Activated CD4-positive, alpha-beta T cell treated with anti-CD3 and anti-CD28 coated beads, Interleukin-2, amount 10 ng/mL, durations not matched to agents 7 days and 5 days (primary cell): ENCODE measurements at regions not wholly inside any gene's neighbourhood (a gene's known extent, or its start where the extent isn't known, plus 50 kb on each side); places are given as distances from the start of the nearest gene placed in this dataset.

Experiments
- CTCF ChIA-PET: fragments of 350-600 bp; sonication (Branson Sonifier 250); formaldehyde crosslinking; loops from one replicate; lab custom pipeline; 2021; ENCODE audit warnings: antibody characterized with exemption; lab: Charles Lee
- POLR2A ChIA-PET: fragments of 350-600 bp; sonication (Branson Sonifier 250); formaldehyde crosslinking; loops from one replicate; lab custom pipeline; 2021; ENCODE audit warnings: antibody characterized with exemption; lab: Charles Lee
- DNase-seq: peaks from one replicate; pipeline ENCODE4 v3.0.0-alpha.2; 2020
- H3K27ac Mint-ChIP-seq: one replicate; pipeline ENCODE4 v1.8.0; 2021; ENCODE audit warnings: mild to moderate bottlenecking, moderate library complexity, mixed read lengths
- H3K27me3 Mint-ChIP-seq: one replicate; pipeline ENCODE4 v1.8.0; 2021; ENCODE audit warnings: mixed read lengths
- H3K36me3 Mint-ChIP-seq: one replicate; pipeline ENCODE4 v1.8.0; 2021; ENCODE audit warnings: low read depth, mixed read lengths
- H3K4me1 Mint-ChIP-seq: one replicate; pipeline ENCODE4 v1.8.0; 2021; ENCODE audit warnings: mixed read lengths
- H3K4me3 Mint-ChIP-seq: one replicate; pipeline ENCODE4 v1.8.0; 2021; ENCODE audit warnings: mild to moderate bottlenecking, moderate library complexity, mixed read lengths
- H3K9me3 Mint-ChIP-seq: one replicate; pipeline ENCODE4 v1.8.0; 2021; ENCODE audit warnings: mixed read lengths

DNA sequence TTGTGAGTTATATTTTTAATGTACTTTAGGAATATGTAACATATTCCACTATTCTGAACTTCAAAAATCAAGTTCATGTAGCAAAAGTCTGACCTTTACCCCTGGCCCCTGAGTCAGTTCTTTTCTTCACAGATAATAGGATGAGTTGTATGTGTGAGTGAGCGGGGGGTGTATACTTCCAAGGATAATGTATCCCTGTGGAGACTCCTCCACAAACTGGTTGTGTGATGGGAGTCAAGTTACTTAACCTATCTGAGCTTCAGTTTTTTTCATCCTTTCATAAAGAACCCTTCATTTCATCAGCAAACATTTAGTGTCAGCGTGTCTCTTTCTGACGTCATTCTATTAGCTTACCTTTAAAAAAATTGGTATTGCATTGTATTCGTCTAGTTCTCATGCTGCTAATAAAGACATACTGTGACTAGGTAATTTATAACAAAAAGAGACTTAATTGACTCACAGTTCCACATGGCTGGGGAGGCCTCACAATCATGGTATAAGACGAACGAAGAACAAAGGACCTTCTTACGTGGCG is 288.1 kb upstream of the GPC6 start:
- Mint-ChIP-seq H3K36me3 (no peaks in the 10 kb centered on the region), H3K27ac (no peak overlapping the region), H3K4me3 (no peak overlapping the region), H3K9me3 (no peaks in the 10 kb centered on the region), H3K27me3 (no peaks in the 10 kb centered on the region), H3K4me1 (no peaks in the 10 kb centered on the region)
- POLR2A ChIA-PET = no interaction called here
- DNase-seq = no peak
- CTCF ChIA-PET = interaction anchor here (0.6 kb wide), 1 partner anchor 32 kb away, joined by 3 read pairs; no protein-coding TSS in a partner anchor

DNA sequence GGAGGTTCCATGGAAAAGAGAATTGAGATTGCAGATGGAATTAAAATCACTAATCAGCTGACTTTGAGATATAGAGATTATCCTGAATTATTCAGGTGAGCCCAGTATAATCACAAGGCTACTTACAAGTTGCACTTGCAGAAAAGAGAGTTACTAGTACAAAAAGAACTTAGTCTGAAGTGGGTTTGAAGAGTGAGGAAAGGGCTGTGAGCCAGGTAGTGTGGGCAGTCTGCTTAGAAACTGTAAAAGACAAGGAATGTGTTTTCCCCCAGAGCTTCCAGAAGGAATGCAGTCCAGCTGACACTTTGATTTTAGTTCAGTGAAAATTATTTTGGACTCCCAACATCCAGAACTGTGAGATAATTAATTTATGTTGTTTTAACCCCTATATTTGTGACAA is 285.4 kb upstream of the GPC6 start:
- ChIA-PET CTCF (interaction anchor here (1.5 kb wide), 1 partner anchor 21 kb away, joined by 3 read pairs; no protein-coding TSS in a partner anchor), POLR2A (no interaction called here)
- no peak overlapping the region for H3K27ac Mint-ChIP-seq
- no peak overlapping the region for H3K4me3 Mint-ChIP-seq
- no peaks in the 10 kb centered on the region for H3K36me3 Mint-ChIP-seq
- no peaks in the 10 kb centered on the region for H3K4me1 Mint-ChIP-seq
- no peaks in the 10 kb centered on the region for H3K27me3 Mint-ChIP-seq
- DNase-seq = no peak
- no peaks in the 10 kb centered on the region for H3K9me3 Mint-ChIP-seq

DNA sequence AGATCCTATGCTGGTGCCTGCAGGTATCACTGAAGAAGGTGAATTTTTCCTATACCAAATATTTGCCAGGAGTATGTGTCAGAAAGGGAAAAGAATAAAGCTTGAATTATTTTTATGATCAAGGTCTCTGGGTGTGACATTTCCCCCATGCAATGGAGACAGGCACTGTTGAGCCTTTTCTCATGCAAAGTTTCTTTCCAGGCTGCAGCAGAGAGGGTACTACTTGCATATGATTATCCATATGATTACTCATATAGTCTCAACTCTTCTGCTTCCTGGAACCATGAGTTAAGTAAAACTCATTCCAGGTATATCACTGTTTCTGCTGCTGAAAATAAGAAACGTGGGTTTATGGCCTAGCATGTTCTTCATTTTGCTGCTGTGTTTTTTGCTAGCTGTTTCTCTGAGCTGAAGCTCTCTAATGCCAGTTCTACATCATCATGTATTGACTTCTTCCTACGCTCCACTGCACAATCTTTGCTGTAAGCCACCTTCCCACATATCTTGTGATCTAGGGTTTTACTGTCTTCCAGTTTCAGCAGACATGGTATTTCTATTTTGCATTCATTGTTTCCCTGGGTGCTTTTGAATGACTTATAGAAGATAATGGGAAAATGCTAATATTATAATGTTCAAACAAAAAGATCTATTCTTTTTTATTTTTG is 278.7 kb upstream of the GPC6 start:
- H3K36me3 Mint-ChIP-seq = no peaks in the 10 kb centered on the region
- no peaks in the 10 kb centered on the region for H3K27me3 Mint-ChIP-seq
- no peaks in the 10 kb centered on the region for H3K4me1 Mint-ChIP-seq
- POLR2A ChIA-PET = no interaction called here
- no peak for DNase-seq
- H3K4me3 Mint-ChIP-seq = no peak overlapping the region
- H3K27ac Mint-ChIP-seq = no peak overlapping the region
- CTCF ChIA-PET = no interaction called here
- H3K9me3 Mint-ChIP-seq = no peaks in the 10 kb centered on the region

DNA sequence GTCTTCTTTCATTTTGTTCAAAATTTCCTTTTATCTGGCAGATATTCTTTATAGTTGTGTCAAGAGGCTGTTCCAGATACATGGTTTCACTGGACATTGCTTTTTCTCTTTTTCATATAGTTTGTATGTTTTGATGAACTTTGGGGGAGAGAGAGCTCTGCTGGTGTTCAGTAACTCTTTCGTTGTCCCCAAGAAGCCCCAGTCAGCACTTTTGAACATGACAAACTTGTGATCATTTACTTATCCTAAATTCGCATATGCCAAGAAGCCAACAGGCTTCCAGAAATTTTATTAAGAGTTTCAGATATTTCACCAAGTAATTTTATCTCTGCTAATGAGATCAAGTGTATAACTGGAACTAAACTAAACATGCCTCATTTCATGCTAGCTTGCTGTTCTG is 275.8 kb upstream of the GPC6 start:
- Mint-ChIP-seq H3K27ac (no peak overlapping the region), H3K27me3 (no peaks in the 10 kb centered on the region), H3K4me3 (no peak overlapping the region), H3K9me3 (peaks cover 3% of the 10 kb centered on the region), H3K36me3 (no peaks in the 10 kb centered on the region), H3K4me1 (no peaks in the 10 kb centered on the region)
- ChIA-PET CTCF (no interaction called here), POLR2A (no interaction called here)
- no peak for DNase-seq

DNA sequence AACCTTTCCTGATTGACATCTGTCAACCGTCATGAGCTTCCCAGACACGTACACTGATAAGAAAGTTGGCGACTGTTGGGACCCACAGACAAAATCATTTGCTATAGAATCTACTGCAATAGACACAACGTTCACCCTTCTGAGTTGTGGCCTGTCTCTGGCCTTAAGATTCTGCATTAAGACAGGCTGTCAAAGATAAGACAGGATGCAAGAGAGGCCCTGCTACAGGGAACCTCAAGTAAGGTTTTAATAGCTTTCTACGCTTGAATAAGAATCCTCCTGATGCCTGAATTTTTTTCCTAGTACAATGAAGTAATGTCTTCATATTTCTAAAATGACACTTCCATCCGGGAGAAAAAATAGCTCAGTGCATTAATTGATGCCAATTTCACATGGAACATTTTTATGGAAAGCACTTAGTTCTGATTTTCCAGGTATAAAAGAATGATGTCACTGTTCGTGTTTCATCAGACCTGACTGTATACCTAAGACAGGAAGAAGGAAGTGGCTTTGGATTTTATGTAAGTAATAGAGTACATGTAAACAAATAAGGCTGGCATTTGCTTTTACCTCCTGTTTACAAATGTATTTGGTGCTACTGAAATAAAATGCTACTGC is 275.2 kb upstream of the GPC6 start:
- ChIA-PET CTCF (no interaction called here), POLR2A (no interaction called here)
- H3K36me3 Mint-ChIP-seq = no peaks in the 10 kb centered on the region
- H3K27me3 Mint-ChIP-seq = no peaks in the 10 kb centered on the region
- no peak overlapping the region for H3K27ac Mint-ChIP-seq
- no peak overlapping the region for H3K4me3 Mint-ChIP-seq
- H3K4me1 Mint-ChIP-seq = no peaks in the 10 kb centered on the region
- no peak for DNase-seq
- peaks cover 3% of the 10 kb centered on the region for H3K9me3 Mint-ChIP-seq

DNA sequence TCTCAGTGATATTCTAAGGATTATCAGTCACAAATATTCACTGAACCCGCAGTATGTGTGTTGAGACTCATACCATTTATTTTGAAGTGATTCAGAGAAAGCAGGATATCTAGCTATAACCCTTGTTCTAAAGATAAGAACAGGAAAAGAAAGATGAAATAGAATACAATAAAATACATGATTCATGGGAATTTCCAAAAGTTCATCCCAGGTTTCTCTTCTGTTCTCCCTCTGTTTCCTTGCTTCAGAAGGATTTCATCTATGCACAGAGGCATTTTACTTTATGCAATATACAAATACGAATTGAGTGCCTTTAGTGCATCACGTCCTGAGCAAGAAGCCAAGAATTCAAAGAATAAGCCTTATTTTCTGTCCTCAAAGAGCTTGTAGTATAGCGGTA is 274.4 kb upstream of the GPC6 start:
- ChIA-PET CTCF (no interaction called here), POLR2A (no interaction called here)
- H3K9me3 Mint-ChIP-seq = peaks cover 9% of the 10 kb centered on the region
- H3K4me1 Mint-ChIP-seq = no peaks in the 10 kb centered on the region
- DNase-seq = no peak
- no peak overlapping the region for H3K4me3 Mint-ChIP-seq
- no peaks in the 10 kb centered on the region for H3K27me3 Mint-ChIP-seq
- no peak overlapping the region for H3K27ac Mint-ChIP-seq
- H3K36me3 Mint-ChIP-seq = no peaks in the 10 kb centered on the region

DNA sequence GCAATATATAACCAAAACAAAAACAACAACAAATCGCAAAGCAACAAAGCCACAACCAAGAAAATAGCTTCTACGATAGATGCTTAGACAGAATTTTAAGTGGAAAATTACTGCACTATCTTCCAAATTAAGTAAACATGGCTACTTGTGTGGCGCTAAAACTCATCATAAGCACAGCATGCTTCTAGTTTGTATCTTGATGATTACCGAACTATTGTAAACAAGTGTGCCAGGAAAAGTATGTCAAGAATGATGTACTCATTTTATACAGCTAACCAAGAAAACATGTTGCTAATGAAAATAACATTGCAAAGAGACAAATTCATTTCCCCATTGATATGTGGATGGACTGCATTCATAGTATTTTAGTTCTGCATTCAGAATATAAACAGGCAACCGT is 271.9 kb upstream of the GPC6 start:
- Mint-ChIP-seq H3K4me3 (no peak overlapping the region), H3K27ac (no peak overlapping the region), H3K27me3 (no peaks in the 10 kb centered on the region), H3K9me3 (peaks cover 9% of the 10 kb centered on the region), H3K4me1 (no peaks in the 10 kb centered on the region), H3K36me3 (no peaks in the 10 kb centered on the region)
- POLR2A ChIA-PET = no interaction called here
- DNase-seq = no peak
- CTCF ChIA-PET = no interaction called here

DNA sequence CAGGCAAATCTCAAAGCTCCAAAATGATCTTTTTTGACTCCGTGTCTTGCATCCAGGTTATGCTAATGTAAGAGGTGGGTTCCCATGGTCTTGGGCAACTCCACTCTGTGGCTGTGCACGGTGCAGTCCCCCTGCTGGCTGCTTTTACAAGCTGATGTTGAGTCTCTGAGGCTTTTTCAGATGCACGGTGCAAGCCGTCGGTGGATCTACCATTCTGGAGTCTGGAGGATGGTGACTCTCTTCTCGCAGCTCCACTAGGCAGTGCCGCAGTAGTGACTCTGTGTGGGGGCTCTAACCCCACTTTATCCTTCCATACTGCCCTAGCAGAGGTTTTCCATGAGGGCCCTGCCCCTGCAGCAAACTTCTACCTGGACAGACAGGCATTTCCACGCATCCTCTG is 266.8 kb upstream of the GPC6 start:
- CTCF ChIA-PET = no interaction called here
- POLR2A ChIA-PET = no interaction called here
- Mint-ChIP-seq H3K4me1 (no peaks in the 10 kb centered on the region), H3K36me3 (no peaks in the 10 kb centered on the region), H3K9me3 (peaks cover 19% of the 10 kb centered on the region), H3K27ac (no peak overlapping the region), H3K27me3 (no peaks in the 10 kb centered on the region), H3K4me3 (no peak overlapping the region)
- DNase-seq = no peak

DNA sequence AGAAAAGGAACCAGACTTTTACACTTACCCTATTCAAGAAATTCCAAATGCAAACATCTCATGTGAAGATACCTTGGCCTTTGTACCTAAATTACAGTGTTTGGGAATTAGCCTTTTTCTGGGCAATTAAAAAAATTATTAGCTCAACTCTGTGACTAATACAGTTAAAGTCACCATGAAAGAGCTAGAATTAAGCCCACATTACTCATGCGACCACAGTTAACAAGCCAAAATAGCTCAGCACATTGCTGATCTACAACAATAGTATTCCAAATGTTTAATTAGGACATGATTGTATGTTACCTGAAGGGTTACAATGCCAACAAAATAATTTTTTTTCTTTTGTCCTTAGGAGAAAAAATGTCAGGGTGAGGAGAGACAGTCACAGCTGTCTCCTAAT is 263.6 kb upstream of the GPC6 start:
- Mint-ChIP-seq H3K4me1 (no peaks in the 10 kb centered on the region), H3K9me3 (peaks cover 18% of the 10 kb centered on the region), H3K27ac (no peak overlapping the region), H3K27me3 (no peaks in the 10 kb centered on the region), H3K36me3 (no peaks in the 10 kb centered on the region), H3K4me3 (no peak overlapping the region)
- no peak for DNase-seq
- CTCF ChIA-PET = no interaction called here
- POLR2A ChIA-PET = no interaction called here

DNA sequence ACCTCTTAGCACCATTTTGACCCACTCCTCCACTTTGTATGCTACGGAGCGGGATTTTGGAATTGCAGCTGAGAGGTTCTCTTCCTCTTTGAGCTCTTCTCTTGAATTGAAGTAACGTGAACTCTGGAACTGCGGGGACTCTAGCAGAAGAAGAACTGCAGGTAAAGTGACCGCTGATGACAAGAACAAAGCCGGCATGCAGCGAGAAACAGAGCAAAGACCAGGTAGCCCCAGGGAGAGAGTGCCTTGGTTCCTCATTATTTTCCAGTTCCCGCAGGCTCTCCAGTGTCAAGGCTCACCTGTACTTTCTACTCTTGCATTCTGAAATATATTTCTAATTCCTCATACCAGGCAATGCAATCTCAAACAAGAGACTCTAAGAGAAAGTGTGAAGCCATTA is 260.3 kb upstream of the GPC6 start:
- no peak overlapping the region for H3K4me3 Mint-ChIP-seq
- CTCF ChIA-PET = no interaction called here
- no peaks in the 10 kb centered on the region for H3K36me3 Mint-ChIP-seq
- peaks cover 19% of the 10 kb centered on the region for H3K9me3 Mint-ChIP-seq
- POLR2A ChIA-PET = no interaction called here
- no peak overlapping the region for H3K27ac Mint-ChIP-seq
- no peaks in the 10 kb centered on the region for H3K4me1 Mint-ChIP-seq
- DNase-seq = no peak
- no peaks in the 10 kb centered on the region for H3K27me3 Mint-ChIP-seq

DNA sequence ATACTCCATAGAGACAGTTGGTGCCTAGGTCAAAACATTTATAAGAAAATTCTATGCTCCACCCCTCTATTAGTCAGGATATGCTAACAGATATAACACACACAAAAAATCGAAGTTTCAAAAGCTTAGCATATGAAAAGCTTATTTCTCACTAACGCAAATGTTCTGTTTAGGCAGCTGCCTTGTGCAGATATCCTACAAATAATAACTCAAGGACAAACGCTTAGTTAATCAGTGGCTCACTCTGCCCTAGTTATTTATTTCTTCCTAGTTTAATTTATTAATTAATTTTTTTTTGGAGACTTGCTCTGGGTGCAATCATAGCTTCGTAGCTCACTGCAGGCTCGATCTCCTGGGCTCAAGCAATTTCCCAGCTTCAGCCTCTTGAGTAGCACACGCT is 259.7 kb upstream of the GPC6 start:
- no peaks in the 10 kb centered on the region for H3K36me3 Mint-ChIP-seq
- POLR2A ChIA-PET = no interaction called here
- H3K4me1 Mint-ChIP-seq = no peaks in the 10 kb centered on the region
- no peak overlapping the region for H3K4me3 Mint-ChIP-seq
- peaks cover 19% of the 10 kb centered on the region for H3K9me3 Mint-ChIP-seq
- CTCF ChIA-PET = no interaction called here
- no peaks in the 10 kb centered on the region for H3K27me3 Mint-ChIP-seq
- no peak overlapping the region for H3K27ac Mint-ChIP-seq
- DNase-seq = no peak

DNA sequence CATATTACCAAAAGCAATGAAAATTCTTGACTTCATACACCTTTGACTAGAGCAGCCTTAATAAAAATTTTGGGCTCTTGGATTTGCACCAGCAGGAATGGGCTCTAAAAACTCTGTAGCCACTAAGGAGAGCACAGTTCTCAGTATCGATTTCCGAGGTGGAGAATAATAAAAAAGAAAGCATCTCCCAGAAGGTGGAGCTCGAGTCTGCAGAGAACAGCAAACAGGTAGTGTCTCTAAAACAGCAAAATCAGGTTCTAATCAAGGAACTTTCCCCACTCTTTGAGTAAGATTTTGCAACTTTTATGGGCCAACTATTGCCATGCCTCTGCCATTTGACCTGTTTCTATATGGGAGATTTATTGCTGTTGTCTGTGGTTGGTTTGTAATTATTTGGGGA is 258.7 kb upstream of the GPC6 start:
- Mint-ChIP-seq H3K27ac (no peak overlapping the region), H3K4me3 (no peak overlapping the region), H3K4me1 (no peaks in the 10 kb centered on the region), H3K27me3 (no peaks in the 10 kb centered on the region), H3K9me3 (peaks cover 19% of the 10 kb centered on the region), H3K36me3 (no peaks in the 10 kb centered on the region)
- ChIA-PET POLR2A (no interaction called here), CTCF (no interaction called here)
- DNase-seq = no peak

DNA sequence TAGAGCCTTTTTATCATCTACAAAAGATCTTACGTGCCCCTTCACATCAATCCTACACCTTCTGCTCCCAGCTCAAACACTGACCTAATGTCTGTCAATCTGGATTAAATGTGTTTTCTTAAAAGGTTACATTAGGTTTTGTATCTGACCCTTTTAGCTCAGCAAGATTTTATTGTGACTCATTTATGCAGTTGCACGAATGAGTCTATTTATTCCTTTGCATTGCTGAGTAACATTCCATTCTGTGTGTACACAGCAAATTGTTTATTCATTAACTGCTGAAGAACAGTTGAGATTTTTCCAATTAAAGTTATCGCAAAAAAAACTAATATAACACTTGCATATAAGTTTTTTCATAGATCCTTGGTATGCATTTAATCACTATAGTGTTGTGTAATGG is 253.9 kb upstream of the GPC6 start:
- ChIA-PET POLR2A (no interaction called here), CTCF (no interaction called here)
- Mint-ChIP-seq H3K27ac (no peak overlapping the region), H3K9me3 (peaks cover 7% of the 10 kb centered on the region), H3K27me3 (no peaks in the 10 kb centered on the region), H3K4me1 (no peaks in the 10 kb centered on the region), H3K4me3 (no peak overlapping the region), H3K36me3 (no peaks in the 10 kb centered on the region)
- no peak for DNase-seq
